Fibroblast of villous mesenchyme (primary cell): ENCODE measurements at regions not wholly inside any gene's neighbourhood (a gene's known extent, or its start where the extent isn't known, plus 50 kb on each side); places are given as distances from the start of the nearest gene placed in this dataset.

Experiments used
- DNase-seq: peaks from one replicate; pipeline ENCODE4 v3.0.0-alpha.2; 2010; ENCODE audit warnings: low read depth
- H3K4me3 ChIP-seq: 2 replicates; pipeline ENCODE4 v1.5.1; 2011; ENCODE audit warnings: low read depth, mild to moderate bottlenecking, low read length
- CTCF ChIP-seq: IDR thresholded peaks from 2 replicates; pipeline ENCODE4 v1.5.1; 2012; ENCODE audit warnings: low read depth, mild to moderate bottlenecking, low read length; ENCODE audit not compliant: insufficient read depth

GRCh38 chr6:163640641-163641040, 226.1 kb downstream of the QKI start:
- no peak overlapping the region for H3K4me3 ChIP-seq
- no peak for TF ChIP-seq CTCF
- DNase-seq, result no peak

- no peak for TF ChIP-seq CTCF
- no peak for DNase-seq
- H3K4me3 ChIP-seq, result no peak overlapping the region
Observed at GRCh38 chr6:163637524-163637923, 223.0 kb downstream of the QKI start.

- H3K4me3 ChIP-seq, result no peak overlapping the region
- TF ChIP-seq CTCF, result no peak
- no peak for DNase-seq
Observed at GRCh38 chr6:163635731-163636364, 221.3 kb downstream of the QKI start.

- DNase-seq, result no peak
- TF ChIP-seq CTCF, result no peak
- H3K4me3 ChIP-seq, result no peak overlapping the region
Observed at GRCh38 chr6:163635315-163635714, 220.8 kb downstream of the QKI start.

GRCh38 chr6:163634211-163635171, 220.0 kb downstream of the QKI start:
- TF ChIP-seq CTCF, result no peak

GRCh38 chr6:163630991-163631390, 216.5 kb downstream of the QKI start:
- no peak for TF ChIP-seq CTCF
- DNase-seq, result no peak
- H3K4me3 ChIP-seq, result no peak overlapping the region

More at GRCh38 chr6:163634211-163635171, 220.0 kb downstream of the QKI start:
- DNase-seq, result no peak
- H3K4me3 ChIP-seq, result no peak overlapping the region
